ENCODE measurements at regions not wholly inside any gene's neighbourhood (a gene's known extent, or its start where the extent isn't known, plus 50 kb on each side); places are given as distances from the start of the nearest gene placed in this dataset.

GRCh38 chr9:12965303-12965702, 190.5 kb downstream of the LURAP1L start:
- TF ChIP-seq, protein P1, sequence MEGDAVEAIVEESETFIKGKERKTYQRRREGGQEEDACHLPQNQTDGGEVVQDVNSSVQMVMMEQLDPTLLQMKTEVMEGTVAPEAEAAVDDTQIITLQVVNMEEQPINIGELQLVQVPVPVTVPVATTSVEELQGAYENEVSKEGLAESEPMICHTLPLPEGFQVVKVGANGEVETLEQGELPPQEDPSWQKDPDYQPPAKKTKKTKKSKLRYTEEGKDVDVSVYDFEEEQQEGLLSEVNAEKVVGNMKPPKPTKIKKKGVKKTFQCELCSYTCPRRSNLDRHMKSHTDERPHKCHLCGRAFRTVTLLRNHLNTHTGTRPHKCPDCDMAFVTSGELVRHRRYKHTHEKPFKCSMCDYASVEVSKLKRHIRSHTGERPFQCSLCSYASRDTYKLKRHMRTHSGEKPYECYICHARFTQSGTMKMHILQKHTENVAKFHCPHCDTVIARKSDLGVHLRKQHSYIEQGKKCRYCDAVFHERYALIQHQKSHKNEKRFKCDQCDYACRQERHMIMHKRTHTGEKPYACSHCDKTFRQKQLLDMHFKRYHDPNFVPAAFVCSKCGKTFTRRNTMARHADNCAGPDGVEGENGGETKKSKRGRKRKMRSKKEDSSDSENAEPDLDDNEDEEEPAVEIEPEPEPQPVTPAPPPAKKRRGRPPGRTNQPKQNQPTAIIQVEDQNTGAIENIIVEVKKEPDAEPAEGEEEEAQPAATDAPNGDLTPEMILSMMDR (IDR thresholded peaks at IDR 0.05): no peak
- no peak for TF ChIP-seq CREB1 (CRISPR knock-in tag; IDR thresholded peaks at IDR 0.05)

Measured in WTC11 (cell line).